ENCODE measurements at regions not wholly inside any gene's neighbourhood (a gene's known extent, or its start where the extent isn't known, plus 50 kb on each side); places are given as distances from the start of the nearest gene placed in this dataset.

DNA sequence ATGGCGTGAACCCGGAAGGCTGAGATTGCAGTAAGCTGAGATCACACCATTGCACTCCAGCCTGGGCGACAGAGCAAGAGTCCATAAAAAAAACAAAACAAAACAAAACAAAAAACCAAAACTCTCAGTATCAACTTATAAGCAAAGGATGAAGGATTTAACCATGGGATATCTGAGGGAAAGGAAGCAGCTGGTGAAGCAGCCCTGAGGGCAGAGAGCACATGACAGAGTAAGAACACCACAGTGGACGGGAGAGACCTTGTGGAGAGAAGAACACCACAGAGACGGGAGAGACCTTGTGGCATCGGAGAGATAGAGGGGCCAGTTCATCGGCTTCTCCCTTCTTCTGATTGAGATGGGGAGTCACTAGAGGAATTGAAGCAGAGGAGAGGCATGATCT, 697.2 kb downstream of the HDGFL1 start:
- no peak for DNase-seq

DNA sequence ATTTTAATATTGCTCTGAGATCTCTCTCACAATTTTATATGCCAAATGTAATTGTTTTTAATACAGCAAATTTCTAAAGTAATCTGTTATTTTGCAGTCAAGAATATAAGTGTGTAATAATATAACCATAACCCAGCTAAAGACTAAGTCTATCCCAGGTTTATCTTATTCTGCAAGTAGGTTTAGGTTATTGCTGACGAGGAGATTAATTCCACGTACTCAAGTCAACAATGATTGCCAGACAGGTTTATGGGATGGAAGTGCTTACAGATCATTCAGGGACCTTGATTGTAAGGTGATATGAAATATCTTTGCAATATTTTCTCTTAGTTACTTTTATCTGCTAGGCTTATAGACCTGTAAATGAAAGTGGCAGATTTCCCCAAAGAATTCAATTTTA, 698.3 kb downstream of the HDGFL1 start:
- no peak for DNase-seq

DNA sequence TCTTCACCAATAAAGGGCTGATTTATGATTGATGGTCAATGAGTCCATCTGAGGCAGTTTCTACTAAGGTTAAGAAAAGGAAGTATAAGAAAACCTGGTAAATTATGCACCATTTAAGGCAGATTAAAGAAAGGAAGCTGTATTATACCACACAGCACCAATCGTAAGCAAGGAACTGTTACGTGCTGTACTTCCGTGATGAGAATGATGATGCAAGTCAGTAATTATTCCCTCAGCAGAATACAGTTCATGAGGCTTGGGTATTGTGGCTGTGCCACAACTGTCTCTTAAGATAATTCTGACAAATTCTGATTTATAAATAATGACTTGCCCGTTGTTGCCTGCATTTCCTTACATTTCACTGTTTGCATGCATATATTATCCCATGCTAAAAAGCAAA, 699.0 kb downstream of the HDGFL1 start:
- no peak for DNase-seq

DNA sequence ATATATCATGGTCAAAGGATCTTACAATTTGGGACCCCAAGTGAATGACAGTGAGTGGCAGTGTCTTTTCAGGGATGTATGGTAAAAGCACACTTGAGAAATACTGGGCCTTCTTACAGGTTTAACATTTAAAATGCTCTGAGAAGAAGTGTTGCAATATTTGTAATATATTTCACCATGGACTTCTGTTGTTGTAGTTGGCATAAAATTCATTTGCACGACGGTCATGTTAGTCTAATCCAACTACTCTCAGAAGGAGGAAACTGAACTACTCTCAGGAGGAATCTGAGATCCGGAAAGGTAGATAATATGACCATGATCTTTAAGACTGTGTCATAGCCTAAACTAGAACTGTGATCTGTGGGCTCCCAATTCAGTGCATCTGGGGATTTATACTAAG, 700.1 kb downstream of the HDGFL1 start:
- no peak for DNase-seq

DNA sequence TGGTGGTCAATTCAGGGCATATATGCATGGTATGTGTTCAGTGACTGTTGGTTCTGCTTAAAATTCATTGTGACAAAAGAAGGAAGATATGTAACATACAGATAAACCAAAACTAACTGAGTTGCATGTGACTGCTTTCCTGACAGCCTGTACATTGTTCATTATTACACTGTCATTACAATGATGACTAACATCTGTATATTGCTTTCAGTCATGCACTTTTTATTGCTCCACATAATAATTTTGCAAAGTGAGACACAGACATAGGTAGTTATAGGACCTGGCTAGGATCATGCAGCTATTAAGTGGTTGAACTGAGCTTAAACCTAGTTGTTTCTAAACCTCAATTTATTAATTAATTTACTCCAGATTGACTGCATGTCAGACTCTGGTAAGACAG, 703.2 kb downstream of the HDGFL1 start:
- peak; percentile 1 for DNase-seq

DNA sequence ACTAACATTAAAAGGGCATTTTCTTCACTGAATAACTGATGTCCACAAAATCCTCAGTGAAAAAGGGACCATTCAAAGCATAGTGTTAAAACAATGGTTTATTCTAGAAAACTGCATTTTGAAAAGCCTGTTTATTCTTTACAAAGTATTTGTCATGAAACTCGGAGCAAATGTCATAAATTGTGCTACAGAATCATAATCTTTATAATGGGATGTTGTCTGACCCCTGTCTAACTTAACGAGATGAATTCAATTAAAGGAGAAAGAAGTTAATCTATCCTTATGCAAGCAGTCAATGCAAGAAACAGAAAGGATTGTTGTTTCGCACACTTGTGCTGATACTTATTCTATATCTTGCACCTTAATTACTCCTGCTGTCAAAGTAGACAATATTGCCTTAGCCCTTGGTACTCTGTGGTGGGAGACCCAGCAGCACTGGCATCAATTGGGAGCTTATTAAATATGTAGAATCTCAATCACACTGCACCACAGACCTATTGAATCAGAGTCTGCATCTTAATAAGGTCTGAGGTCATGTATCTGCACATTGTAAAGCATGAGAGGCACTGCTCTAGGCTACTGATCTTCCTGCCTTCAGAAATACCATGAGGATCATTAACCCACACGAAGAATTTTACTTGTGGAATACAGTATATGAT, 708.3 kb downstream of the HDGFL1 start:
- no peak for DNase-seq

DNA sequence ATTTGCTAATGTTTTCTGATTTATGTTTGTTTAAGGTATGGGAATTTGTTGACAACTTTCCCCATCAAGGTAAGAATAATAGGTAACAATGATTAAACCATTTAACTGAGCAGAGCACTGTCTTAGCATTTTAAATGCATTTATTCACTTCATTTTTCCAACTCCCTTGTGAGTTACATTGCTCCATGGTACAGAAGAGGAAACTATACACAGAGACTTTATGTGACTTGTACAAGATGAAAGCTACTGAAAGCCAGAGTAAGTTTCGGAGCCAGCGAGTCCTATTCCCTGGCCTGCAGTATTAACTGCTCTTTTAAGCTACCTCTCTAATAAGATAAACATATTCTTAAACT, 708.8 kb downstream of the HDGFL1 start:
- no peak for DNase-seq

DNA sequence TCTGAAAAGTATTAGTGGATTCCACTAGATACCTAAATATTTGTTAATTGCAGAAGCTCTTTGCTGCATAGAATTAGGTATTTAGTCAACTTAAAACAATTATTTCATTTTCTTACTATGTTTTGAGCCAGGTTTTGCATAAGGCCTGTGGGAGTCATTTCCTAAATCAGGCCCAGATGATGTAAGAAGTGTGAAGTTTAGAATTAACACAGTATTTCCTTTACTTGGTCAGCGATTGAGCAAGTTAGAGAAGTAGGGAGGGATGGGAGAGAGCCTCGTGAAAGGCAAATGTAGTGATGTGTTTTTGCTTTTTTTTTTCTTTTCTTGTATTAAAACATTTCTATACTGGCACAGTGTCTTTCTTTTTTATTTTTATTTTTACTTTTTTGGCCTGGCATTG, 711.1 kb downstream of the HDGFL1 start:
- DNase-seq: peak; percentile 0

DNA sequence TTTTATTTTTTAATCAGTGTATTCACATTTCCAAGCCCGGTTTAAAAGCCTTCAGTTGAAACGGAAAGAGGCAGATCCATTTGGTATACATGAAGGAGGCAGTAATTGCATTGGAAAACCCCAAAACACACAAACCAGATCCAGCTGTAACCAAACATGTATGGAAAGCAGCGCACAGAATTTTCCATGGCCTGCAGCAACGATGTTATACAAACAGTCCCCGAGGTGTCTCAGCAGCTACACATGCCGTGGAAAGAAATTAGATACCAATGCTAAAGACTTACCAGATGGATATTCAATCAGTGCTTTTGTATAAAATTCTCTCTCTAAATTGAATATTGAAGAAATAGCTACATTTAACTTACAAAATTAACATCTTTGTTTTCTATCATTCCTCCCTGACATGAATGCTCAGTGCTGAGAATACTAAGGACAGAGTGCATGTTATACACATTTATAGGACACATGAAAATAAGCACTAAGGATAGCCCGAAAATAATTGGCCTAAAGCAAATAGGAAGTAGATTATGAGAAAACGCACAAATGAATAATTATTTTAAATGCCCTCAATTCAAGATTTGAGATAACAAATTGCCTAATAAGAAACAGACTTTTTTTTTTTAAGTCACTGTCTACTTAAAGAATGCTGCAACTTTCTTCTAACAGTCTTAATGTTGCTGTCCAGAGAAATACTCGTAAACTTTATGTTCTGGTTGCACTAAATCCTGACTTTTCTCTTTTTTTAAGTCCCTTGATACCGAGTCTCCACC, 713.1 kb downstream of the HDGFL1 start:
- DNase-seq: no peak

DNA sequence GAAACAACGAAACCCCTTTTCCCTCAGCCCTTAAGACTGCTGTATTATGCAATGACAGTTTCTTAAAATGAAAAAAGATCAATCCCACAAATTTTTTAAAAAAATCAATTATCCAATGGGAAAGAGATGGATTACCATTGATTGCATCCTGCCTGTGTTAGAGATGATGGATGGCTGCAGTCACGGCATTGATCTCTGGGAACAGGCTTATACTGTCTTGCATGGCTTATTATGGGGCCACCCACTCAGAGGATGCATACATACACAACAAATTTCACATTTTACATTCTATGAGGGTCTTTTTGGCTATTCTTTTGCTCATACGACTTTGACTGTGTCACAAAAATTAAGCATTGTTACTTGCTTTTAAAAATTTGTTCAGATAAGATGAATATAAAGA, 724.3 kb downstream of the HDGFL1 start:
- no peak for DNase-seq

DNA sequence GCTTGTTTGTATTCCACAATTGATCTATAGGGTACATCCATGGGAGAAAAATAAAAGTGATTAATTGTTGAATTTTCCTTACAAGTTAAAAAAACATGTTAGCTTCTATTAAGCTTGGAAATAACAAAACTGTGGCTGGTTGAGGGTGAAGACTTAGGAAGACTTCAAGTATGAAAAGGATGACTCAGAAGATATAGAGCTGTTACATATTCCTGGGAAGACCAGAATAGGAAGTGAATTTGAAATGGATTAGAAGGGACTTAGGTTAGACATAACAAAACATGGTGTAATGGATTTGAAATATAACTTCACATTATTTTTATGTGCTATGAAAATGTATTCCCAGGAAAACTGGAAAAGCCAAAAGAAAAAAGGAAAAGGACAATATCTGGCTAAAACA, 732.2 kb downstream of the HDGFL1 start:
- DNase-seq: no peak

DNA sequence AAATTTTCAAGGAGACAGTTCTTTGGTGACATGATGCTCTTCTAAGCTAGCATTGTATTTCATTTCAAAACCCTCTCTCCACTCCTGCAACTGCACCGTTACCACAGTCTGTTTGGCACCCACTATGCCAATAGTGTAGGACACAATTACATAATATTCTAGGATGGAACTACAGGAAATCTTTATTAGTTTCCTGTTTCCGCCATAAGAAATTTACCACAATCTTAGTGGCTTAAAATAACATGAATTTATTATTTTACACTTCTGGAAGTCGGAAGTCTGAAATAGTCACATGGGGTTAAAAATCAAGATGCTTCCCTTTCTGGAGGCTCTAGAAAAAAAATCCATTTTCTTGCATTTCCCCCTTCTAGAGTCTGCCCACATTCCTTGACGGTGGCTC, 733.1 kb downstream of the HDGFL1 start:
- DNase-seq: no peak

DNA sequence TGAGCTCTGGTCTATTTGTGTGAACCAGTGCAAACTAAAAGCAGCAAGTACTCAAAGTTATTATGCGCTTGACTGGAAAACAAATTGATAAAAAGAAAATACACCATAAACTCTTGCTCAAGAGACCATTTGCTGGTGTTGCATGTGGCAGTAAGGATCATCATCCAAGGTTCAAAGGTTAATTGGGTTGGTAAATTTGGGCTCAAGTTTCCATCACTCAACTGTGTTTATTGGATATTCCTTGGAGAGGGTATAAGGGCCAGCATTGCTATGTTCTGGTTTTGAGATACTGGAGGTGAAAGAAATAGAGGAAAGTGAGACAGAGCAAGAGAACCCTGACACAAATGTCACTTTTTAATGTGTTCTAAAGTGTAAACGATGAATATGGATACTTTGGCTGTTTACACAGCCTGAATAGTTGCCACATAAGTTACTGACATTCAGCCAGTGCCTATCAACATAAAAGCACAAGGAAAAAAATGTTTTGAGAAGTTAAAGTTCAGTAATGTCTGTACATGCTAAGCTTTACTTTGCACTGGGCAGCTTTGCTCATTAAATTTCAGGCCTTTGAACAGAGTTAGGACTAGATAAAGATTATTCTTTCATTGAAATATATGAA, 736.1 kb downstream of the HDGFL1 start:
- no peak for DNase-seq

DNA sequence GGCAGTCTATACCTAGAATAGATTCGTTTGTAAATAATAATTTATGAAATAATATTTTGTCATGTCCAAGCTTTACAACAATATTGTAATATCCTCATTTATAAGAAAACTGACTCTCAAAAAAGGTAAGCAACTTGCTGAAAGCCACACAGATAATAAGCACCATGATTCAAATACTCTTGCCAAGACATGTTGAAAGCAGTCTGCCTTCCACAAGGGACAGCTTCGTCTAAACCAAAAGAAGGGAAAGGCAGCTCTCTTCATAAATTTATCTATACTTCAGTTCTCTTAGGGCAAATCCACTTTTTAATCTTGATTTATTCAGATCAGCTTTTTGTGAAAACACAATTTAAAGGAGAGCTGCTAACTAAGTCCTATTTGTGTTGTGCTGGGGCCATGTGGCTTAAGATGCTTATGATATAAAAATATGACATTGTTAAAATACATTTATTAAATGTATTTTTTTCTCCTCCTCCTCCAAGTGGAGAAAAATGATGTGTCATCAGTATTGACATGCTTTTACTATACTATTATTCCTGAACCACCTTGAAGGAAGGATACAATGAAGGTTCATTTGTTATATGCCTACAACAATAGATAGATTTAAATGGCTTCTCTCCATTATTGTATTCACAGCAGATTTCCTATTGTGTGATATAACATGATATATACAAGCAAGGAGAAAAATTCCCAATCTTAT, 737.0 kb downstream of the HDGFL1 start:
- no peak for DNase-seq

DNA sequence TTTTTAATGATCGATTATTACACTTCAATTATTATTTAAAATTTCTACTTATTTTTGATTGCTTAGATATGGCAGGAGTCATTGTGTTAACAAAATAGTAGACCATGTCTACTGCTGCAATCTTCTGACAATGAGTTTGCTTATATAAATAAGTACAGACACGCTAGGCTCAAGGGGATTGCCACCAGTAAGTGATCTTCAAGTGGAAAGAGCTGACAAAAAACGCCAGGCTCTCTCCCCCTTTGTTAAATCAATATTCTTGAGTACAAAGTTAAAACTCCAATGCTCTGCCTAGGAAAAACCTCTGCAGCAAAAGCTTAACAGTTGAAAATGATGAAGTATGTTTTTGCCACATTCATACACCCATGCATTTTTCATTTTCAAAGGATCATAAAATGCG, 738.1 kb downstream of the HDGFL1 start:
- no peak for DNase-seq

DNA sequence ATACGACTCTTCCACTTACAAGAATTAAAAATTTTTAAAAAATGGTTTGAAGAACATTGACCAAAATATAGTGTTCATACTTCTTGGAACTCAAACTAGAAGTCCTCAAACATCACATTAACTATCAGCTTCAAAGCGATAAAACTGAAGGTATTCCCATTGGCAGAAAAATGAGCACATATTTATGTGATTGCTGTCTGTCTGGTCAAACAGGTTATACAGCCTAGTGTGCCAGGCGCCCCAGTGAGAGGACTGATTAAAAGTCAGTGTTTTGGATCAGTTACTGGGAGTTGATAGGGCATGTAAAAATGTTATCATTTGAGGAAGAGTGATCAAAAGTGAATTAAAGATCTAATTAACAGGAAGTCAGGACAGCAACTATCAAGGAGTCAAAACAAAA, 738.8 kb downstream of the HDGFL1 start:
- no peak for DNase-seq

DNA sequence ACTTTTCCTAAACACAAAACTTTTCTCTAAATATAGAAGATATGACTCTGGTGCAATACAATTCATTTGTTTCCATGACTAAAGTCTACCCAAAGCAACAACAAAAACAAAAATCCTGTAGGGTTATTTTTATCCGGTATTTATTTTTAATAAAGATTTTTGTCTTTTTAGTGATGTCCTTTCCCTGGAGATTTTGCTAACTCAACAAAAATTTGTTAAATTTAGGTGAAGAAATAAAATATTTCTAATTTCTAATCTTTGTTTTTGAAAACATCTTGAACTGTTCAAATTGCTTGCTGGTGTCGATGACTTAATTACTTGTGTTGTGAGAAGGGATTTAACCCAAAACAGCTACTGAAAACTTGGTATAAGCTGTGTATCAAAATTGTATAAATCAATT, 741.8 kb downstream of the HDGFL1 start:
- DNase-seq: no peak

DNA sequence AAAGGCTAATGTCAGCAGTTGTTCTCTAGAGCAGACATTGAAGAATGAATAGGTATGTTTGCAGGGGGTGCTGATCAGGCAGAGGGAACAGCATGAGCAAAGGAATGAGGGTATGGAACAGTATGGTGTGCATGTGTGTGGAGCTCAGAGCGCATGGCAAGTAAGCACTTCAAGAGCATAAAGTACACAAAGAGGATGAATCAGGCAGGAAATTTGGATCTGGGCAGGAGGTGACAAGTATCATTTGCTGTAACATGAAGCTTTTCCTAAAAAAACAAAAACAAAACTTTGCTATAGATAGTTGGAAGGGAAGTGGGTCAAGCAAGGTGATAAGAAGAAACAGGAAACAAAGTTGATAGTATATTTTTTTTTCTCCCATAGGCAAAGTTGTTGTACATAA, 746.8 kb downstream of the HDGFL1 start:
- no peak for DNase-seq

DNA sequence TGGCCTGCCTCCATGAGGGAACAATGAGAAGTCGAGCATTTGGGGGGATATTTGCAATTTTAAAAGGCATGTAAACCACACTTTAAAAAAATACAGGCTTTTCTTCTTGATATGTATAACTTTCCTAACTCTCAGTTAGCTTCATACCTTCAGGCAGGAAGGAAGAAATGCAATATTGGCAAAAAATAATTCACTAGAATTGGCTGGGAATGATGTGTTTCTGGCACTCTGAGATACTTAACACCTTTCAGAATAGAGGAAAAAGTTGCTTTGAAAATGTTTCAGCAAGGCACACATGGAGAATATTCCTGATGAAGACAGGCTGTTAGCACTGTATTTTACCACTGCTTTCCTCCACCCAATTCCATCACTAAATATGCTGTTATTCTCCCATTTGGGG, 747.6 kb downstream of the HDGFL1 start:
- no peak for DNase-seq

DNA sequence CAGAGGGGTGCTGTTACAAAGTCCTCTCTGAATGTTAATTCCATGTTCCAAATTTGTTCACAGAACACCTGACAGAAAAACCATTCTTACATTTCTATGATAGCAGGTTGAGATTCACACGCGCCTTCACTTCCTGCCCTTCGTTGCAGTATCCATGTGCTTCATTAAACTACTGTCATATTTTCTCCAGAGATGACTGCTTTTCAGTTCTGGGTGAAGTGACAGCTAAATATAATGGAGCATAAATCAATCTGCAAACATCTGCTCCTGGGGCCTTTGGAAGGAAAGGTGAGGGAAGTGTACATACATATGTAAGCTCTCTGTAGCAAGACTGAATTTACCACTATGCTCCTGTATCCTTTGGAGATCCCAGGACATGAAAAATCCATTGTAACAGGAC, 750.2 kb downstream of the HDGFL1 start:
- no peak for DNase-seq

DNA sequence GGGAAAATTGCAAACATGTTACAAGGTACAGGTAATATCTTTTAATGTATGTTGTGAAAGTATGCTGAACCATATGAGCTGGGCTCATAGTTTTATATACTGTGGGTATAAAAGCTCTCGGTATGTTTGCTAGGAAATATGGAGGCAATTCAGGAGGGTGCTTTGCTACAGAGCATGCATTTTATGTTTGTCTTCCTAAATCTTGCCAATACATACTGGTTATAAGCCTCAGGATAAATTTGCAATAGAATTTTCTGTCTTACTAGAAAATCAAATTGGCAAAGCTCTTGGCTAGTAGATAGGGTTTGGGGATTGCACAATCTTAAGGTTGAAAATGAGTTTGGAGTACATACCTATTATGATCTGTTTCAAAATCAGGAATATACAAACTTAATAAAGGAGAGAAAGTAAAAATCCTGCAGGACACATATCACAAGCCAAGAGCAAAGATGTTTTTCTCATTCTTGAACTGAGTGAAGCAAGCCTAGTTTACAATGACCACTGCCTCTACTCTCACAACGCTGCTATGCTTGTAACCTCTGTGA, 751.2 kb downstream of the HDGFL1 start:
- no peak for DNase-seq

DNA sequence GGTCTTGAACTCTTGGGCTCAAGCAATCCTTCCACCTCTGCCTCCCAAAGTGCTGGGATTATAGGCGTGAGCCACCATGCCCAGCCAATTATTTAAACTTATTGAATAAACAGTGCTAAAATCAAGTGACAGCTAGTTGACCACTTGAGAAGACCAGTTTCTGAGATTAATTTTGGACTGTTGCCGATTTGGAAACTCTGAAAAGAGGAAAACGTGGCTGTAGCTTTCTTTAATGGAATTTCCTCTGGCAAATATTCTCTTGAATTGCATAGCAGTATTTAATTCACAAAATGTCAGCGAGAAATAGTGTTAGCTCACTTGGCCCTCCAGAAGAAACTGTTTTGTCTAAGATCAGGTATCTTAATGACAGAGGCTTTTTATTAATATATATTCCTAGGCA, 754.5 kb downstream of the HDGFL1 start:
- DNase-seq: no peak

DNA sequence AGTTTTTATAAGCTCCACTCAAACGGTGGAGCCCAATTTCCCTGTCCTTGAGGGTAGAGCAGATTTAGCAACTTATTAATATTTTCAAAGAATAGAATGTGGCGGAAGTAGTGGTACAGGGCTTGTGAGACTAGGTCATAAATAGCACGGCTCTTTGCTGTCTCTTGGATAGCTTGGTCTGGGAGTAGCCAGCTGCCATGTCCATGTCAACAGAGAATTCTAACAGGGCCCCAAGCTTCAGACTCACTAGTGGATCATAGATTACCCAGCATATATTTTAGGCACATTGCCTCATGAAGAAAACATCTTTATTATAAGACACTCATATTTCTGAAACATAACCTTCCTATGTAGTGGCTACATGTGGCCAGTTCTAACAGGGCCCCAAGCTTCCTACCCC, 755.7 kb downstream of the HDGFL1 start:
- DNase-seq: no peak

DNA sequence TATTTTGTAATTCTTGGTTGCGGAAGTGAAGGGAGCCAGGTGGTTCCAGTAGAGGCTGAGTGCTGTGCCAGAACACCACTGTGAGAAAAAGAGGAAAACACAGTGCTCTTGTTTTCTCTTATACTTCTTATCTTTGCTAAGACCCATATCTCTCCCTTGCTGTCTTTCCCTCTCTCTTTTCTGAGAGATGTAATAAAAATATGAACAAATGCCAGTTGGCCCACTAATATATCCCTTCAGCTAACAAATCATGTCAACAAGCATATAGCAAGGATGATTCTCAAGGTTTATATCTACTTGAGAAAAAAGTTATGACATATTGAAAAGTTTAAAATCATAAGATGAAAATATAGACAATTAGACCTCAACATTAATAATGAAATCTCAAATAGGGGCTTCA, 758.3 kb downstream of the HDGFL1 start:
- no peak for DNase-seq

Measured in activated CD4-positive, alpha-beta T cell treated with anti-CD3 and anti-CD28 coated beads, Interleukin-10, Interleukin-2, amounts not matched to agents 100 ng/mL and 50 ng/mL, durations not matched to agents 16 hours and 8 hours (primary cell).